ENCODE measurements at regions not wholly inside any gene's neighbourhood (a gene's known extent, or its start where the extent isn't known, plus 50 kb on each side); places are given as distances from the start of the nearest gene placed in this dataset.
A peak's percentile ranks its signal among the peaks of the same experiment; 100 is the strongest.

- DNase-seq (ENCODE audit: low read depth), result no peak
These were observed 68.4 kb upstream of the DLK1 start for GRCh38 chr14:100658181-100658886.

- no peak for DNase-seq (ENCODE audit: low read depth)
These were observed 67.2 kb upstream of the DLK1 start for GRCh38 chr14:100659345-100660001.

DNA sequence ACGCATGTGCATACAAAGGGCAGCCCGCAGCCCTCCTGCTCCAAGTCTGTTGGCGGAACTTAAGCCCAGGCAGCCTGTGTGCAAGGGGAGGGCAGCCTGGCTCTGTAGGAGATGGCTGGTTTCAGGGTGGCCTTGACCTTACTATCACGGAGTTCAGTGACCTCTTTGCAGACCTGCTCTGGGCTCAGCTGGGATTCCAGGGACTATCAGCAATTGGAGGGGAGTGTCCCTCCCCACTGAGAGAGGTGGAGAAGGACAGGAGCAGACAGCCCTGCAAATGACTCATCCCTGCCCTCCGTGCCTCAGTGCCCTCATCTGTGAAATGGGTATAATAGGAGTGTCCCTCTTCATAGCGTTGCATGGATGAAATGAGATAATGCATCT is 66.2 kb upstream of the DLK1 start:
- DNase-seq (ENCODE audit: low read depth), result no peak

DNA sequence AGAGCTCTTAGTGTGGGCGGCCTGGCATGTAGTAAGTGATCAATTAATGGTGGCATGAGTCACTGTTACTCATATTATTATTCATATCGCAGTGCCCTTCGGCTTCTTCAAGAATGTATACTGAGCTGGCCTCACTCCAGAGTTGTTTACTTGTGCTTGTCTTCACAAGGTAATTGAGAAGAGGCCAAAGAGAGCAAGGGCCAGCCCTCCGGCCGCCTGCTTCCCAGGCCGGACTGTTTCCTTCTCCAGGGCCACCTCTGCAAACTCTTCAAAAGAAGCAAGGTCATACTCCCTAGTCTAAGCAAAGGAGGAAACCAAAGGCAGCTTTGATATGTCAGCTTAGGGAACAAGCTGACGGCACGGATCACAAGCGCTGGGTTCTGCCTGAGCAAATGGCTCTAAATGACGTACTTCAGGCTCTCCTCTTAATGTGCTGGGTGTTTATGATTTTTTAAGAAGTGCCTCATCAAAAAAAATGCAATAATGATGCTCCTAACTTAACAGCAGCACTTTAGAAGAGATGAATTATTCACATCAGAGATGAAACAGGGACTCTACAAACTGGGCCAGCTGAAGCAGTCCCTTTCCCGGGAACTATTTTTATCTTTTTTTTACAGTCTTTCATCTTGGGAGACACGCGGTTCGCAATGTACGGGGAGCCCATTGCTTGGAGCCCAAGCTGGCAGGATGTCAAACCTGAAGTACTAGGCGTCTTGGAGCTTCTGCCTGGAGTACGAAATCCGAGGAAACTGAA is 65.6 kb upstream of the DLK1 start:
- DNase-seq (ENCODE audit: low read depth), result no peak

GRCh38 chr14:100662879-100663760 is 63.6 kb upstream of the DLK1 start:
- peak; percentile 48 for DNase-seq (ENCODE audit: low read depth)

- DNase-seq (ENCODE audit: low read depth), result no peak
These were observed 63.0 kb upstream of the DLK1 start for GRCh38 chr14:100663761-100664052.

DNA sequence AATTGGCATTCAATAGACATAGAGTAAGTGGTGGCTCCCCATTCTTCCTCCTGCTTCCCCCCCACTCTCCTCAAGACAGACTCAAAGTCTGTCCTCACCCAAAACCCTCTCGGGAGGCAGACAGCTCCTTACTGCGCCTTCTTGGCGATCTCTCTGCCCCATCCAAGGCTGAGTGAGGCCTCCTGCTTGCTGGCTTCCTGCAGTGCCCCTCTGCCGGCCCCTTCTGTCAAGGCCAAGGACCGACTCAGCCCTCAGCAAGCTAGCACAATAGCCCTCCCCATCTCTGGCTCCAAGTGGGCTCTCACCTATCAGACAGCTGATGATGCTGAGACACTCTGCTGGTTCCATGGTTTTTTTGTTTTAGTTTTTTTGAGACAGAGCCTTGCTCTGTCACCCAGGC is 62.5 kb upstream of the DLK1 start:
- no peak for DNase-seq (ENCODE audit: low read depth)

GRCh38 chr14:100664841-100665510 is 61.7 kb upstream of the DLK1 start:
- DNase-seq (ENCODE audit: low read depth), result no peak

GRCh38 chr14:100665511-100666032 is 61.1 kb upstream of the DLK1 start:
- DNase-seq (ENCODE audit: low read depth), result peak; percentile 47

DNA sequence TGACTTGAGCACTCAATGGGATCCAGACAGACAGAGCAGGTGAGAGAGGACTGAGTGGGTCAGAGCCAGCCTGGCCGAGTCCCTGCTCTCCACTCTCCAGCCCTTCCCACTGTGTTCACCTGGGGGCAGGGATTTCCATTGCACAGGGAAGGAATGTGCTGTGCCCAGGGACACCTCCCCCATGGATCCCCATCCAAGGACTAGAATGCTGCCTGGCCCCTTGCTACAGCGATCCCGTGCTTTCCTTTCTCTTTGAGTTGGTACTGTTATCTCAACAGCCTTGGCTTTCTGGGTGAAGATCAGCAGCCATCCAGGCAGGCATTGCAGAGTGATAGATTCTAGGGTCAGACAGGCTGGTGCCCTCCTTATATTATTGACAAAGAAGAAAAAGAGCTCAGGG is 60.3 kb upstream of the DLK1 start:
- DNase-seq (ENCODE audit: low read depth), result no peak

DNA sequence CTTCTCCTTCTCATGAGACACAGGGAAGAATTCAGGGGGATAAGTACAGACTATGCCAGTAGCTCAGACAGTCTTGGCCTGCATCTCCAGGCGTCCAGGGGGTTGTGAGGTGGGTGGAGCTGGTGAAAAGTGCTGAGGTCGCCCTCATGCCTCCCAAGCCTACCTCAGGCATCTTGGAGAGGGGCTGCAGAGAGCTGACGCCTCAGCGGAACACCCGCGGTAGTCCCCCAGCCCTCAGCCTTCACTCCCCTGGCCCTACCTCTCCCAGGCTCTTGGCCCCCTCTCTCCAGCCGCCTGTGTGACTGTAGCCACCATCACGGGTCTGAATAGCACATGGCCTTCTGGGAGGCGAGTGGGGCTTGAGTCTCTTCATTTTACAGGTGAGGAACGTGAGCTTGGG is 59.8 kb upstream of the DLK1 start:
- DNase-seq (ENCODE audit: low read depth), result no peak

GRCh38 chr14:100667656-100668055 is 59.0 kb upstream of the DLK1 start:
- no peak for DNase-seq (ENCODE audit: low read depth)

GRCh38 chr14:100668352-100668751 is 58.3 kb upstream of the DLK1 start:
- DNase-seq (ENCODE audit: low read depth), result no peak

- DNase-seq (ENCODE audit: low read depth), result no peak
These were observed 57.7 kb upstream of the DLK1 start for GRCh38 chr14:100669011-100669412.

DNA sequence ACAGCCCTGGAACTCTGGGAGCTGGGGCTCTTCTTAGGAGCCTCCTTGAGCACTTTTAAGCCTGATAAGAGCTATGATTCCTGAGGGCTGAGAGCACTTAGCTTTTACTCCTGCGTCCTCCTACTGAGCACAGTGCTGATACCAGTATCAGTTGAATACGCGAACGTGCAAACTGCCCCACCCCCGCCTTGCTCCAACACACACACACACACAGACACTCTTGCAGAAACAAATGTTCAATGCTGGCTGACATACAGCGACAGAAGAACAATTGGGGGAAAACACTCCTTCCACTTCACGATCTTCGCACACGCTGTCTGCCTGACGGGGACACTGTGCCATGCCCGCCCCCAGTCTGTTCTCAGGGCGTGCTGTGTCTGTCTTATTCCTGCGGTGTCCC is 57.2 kb upstream of the DLK1 start:
- no peak for DNase-seq (ENCODE audit: low read depth)

DNA sequence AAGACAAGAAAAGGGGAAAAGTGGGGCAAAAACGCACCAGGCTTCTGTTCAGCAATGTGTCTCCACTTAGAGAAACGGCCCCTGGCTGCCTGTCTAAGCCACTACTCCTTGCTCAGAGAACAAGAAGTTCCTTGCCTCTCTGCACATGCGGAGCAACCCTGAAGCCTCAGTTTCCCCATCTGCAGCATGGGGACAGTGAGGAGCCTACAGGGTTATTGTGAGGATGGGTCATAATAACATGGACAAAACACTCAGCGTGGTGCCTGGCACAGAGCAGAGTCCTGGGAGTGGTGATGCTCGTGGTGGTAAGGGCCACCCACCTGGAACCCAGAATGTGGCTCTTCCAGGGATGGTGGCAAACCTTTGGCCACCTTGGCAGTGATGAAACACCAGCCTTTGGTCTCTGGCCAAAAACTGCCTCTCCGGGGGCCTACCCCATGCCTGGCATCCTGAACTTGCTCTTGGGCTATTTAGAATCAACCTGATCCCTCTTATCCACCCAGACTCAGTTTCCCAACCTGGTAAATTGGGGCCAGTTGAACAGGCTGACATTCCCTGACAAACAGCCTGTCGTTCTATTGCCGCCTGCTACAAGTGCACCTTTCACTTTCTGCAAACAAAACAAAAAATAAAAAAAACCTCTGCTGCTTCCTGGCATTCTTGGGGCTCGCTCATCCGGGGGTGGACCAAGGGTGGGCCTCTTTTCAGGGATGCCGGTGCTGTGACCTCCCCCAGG is 56.5 kb upstream of the DLK1 start:
- no peak for DNase-seq (ENCODE audit: low read depth)

GRCh38 chr14:100670753-100671049 is 56.0 kb upstream of the DLK1 start:
- DNase-seq (ENCODE audit: low read depth), result no peak

- DNase-seq (ENCODE audit: low read depth), result no peak
These were observed 55.2 kb upstream of the DLK1 start for GRCh38 chr14:100671386-100671901.

DNA sequence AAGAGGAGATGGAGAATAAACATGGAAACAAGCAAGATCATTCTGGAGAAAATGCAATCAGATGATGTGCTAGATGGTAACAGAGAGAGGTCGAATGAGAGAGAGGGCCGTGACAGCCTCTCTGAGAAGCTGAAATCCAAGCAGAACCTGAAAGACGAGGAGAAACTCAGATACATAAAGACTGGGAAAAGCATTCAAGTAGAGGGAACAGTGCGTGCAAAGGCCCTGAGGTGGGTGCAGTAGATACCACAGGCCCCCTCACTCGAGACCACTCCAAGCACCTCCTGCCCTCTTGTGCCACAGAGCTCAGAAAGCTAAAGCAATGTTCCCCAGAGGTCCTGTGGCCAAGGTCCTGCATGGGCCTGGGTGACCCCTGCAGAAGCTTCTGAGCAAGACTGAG is 54.8 kb upstream of the DLK1 start:
- DNase-seq (ENCODE audit: low read depth), result no peak

GRCh38 chr14:100673085-100673806 is 53.4 kb upstream of the DLK1 start:
- DNase-seq (ENCODE audit: low read depth), result no peak
